K562 (cell line): ENCODE measurements at regions not wholly inside any gene's neighbourhood (a gene's known extent, or its start where the extent isn't known, plus 50 kb on each side); places are given as distances from the start of the nearest gene placed in this dataset.

ENCODE experiments used
- CREB1 ChIP-seq, 2 experiments: sonication (generic) in 1 of 2; formaldehyde crosslinking in 1 of 2; IDR thresholded peaks; 2 replicates each; pipeline versions ENCODE4 v1.6.1 to v1.8.0; 2012 to 2022; ENCODE audit warnings: inconsistent platforms in 1 of 2, mild to moderate bottlenecking in 1 of 2, missing genetic modification reagents in 1 of 2, moderate library complexity in 1 of 2
- ELF4 ChIP-seq: fragments of 450-650 bp; formaldehyde crosslinking; IDR thresholded peaks from 2 replicates; pipeline ENCODE4 v1.4.0; 2022; ENCODE audit warnings: missing genetic modification characterization
- FOXA1 ChIP-seq: fragments of 450-650 bp; IDR thresholded peaks from 2 replicates; pipeline ENCODE4 v1.6.1; 2016; ENCODE audit warnings: mild to moderate bottlenecking, borderline replicate concordance
- ZNF217 ChIP-seq: sonication (generic); formaldehyde crosslinking; IDR thresholded peaks from 2 replicates; pipeline ENCODE4 v1.8.0; 2022; ENCODE audit warnings: mild to moderate bottlenecking, missing genetic modification reagents
- TF ChIP-seq, protein P1 (sequence below), 3 experiments: IDR thresholded peaks in 2 of 3; conservative IDR thresholded peaks in 1 of 3; 2 replicates each; pipeline ENCODE4 v1.5.1; 2011 to 2012; ENCODE audit warnings: low read length in 3 of 3, mild to moderate bottlenecking in 3 of 3, control low read depth in 2 of 3, improper control_type of control experiment in 1 of 3, inconsistent platforms in 1 of 3, low read depth in 1 of 3, mixed read lengths in 1 of 3, moderate library complexity in 1 of 3; ENCODE audit not compliant: insufficient read depth in 2 of 3

DNA sequence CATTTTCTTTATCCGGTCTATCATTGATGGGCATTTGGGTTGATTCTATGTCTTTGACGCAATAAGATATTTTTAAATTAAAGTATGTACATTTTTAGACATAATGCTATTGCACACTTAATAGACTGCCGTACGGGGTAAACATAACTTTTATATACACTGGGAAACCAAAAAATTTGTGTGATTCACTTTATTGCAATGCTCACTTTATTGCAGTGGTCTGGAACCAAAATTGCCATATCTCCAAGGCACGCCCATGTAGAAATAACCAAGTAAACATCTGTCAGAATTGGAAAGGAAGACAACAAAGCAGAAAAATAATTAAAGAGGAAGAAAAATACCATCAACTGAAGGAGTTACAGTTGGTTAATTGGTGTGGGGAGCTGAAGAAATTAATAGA lies 205.8 kb upstream of the CTAGE1 start:
- no peak for TF ChIP-seq ZNF217 (CRISPR knock-in tag)
- TF ChIP-seq, protein P1, sequence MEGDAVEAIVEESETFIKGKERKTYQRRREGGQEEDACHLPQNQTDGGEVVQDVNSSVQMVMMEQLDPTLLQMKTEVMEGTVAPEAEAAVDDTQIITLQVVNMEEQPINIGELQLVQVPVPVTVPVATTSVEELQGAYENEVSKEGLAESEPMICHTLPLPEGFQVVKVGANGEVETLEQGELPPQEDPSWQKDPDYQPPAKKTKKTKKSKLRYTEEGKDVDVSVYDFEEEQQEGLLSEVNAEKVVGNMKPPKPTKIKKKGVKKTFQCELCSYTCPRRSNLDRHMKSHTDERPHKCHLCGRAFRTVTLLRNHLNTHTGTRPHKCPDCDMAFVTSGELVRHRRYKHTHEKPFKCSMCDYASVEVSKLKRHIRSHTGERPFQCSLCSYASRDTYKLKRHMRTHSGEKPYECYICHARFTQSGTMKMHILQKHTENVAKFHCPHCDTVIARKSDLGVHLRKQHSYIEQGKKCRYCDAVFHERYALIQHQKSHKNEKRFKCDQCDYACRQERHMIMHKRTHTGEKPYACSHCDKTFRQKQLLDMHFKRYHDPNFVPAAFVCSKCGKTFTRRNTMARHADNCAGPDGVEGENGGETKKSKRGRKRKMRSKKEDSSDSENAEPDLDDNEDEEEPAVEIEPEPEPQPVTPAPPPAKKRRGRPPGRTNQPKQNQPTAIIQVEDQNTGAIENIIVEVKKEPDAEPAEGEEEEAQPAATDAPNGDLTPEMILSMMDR (IDR thresholded peaks at IDR 0.05 in 2 of 3, conservative IDR thresholded peaks at IDR 0.05 in 1 of 3; ENCODE audit: insufficient read depth in 2 of 3, low read depth in 1 of 3, low read length in 3 of 3), result no peak
- no peak for TF ChIP-seq ELF4 (CRISPR knock-in tag)
- no peak for TF ChIP-seq CREB1 (IDR thresholded peaks at IDR 0.05)
- TF ChIP-seq CREB1 (CRISPR knock-in tag; IDR thresholded peaks at IDR 0.05), result no peak
- no peak for TF ChIP-seq FOXA1
